ENCODE measurements at regions not wholly inside any gene's neighbourhood (a gene's known extent, or its start where the extent isn't known, plus 50 kb on each side); places are given as distances from the start of the nearest gene placed in this dataset.

- DNase-seq (ENCODE audit: low spot score): no peak
Observed at GRCh38 chr10:35693800-35694199, 51.7 kb upstream of the FZD8 start.
